ENCODE measurements at regions not wholly inside any gene's neighbourhood (a gene's known extent, or its start where the extent isn't known, plus 50 kb on each side); places are given as distances from the start of the nearest gene placed in this dataset.
"Not testable (repeated sequence)": the region's sequence is repeated elsewhere in the genome, so short reads cannot be mapped to it uniquely, and the experiment has no call there.

- DNase-seq (ENCODE audit: low read depth in 2 of 2) = peak in 1 of 2 experiments; percentile 3
Measured at GRCh38 chr18:52054324-52054723, 285.7 kb upstream of the DCC start.

GRCh38 chr18:52060607-52061304 is 279.2 kb upstream of the DCC start:
- no peak for DNase-seq (ENCODE audit: low read depth in 2 of 2)

DNA sequence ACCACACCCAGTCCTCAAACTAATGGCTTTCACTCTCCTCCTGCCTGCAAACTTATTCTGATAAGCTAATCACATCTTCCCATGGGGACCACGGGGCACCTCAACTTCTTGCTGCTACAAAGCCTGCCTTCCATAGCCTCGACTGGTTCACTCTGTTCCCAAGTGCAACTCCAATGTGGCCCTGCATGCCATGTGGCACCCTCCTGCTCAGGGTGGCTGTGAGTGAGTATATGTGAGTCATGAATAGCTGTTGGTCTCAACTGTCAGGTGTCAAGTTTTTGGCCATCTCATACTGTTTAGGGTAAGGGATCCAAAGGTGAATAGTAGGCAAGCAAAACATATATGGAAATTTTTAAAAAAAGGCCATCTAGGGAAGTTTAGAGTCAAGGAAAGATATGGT is 276.1 kb upstream of the DCC start:
- no peak for DNase-seq (ENCODE audit: low read depth in 2 of 2)

GRCh38 chr18:52069201-52069600 is 270.8 kb upstream of the DCC start:
- no peak for DNase-seq (ENCODE audit: low read depth in 2 of 2)

DNA sequence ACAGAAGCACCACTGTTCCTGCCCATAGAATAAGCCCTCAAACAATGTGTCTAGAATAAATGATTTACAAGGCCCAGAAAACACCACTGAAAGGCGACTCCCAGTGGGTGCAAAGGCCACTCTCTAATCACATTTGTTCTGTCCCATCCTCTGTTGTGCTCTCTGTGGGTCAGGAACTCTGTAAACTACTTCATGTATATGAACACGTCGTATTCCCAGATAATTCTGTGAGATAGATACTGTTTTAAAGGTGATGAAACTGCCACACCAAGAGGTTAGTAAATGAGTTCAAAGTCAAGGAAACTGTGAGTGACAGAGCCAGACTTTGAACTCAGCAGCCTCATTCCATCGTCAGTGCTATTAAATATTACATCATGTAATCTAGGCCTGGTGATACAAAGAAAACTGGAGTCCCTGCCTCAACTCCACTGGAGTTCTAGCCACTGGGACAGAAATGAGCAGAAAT is 269.7 kb upstream of the DCC start:
- no peak for DNase-seq (ENCODE audit: low read depth in 2 of 2)

GRCh38 chr18:52077251-52077983 is 262.6 kb upstream of the DCC start:
- DNase-seq (ENCODE audit: low read depth in 2 of 2) = no peak

DNA sequence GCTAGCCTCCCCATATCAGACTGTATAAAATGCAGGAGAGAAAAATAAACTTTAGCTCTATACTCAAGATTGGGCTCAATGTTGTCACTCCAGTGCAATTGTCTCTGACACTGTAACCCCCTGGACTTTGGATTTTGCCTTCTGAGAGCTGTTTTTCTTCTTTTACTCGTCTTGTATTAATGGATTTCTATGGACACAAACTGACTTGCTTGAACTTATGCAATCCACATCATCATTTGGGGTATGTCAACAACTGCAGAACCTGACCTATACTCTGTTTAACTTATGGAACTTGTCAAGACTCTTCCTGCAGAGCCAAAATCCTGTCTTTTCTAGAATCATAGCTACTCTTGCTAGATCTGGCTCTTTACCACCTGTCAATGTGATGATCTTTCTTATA is 257.8 kb upstream of the DCC start:
- no peak for DNase-seq (ENCODE audit: low read depth in 2 of 2)

DNA sequence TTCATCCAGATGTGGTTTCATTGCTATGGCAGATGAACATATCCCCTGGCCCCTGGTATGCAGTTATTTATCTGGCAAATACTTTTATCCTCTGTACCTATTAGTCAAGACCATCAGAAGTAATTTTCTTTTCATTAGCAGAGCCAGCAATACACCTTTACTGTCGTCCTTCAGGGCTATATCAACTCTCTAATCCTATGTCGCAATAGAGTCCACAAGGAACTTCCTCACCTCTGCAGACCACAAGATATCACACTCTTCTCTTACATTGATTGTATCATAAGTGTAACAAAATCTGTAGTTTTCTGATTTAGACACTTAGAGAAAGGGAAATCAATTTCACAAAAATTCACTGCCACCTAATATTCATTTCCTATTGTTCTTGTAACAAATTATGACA is 252.9 kb upstream of the DCC start:
- no peak for DNase-seq (ENCODE audit: low read depth in 2 of 2)

GRCh38 chr18:52090005-52090404 is 250.0 kb upstream of the DCC start:
- no peak for DNase-seq (ENCODE audit: low read depth in 2 of 2)

DNA sequence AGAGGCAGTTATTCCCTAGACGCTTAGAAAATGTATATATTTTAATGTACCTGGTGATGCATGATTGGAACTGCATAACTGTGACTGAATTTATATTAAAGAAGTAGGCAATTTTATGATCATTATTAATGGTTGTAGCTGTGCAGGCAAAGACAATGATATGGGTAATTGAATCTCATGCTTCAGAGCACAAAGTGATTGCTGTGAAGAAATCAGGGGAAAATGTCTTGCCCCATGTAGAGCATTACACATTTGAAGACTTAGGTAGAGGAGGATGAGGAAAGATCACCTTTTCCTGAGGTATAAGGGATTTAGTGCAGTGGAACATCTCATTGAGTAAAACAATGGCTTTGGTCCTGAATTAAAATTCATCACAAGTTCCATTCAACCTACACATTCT is 246.8 kb upstream of the DCC start:
- no peak for DNase-seq (ENCODE audit: low read depth in 2 of 2)

GRCh38 chr18:52118684-52119083 is 221.3 kb upstream of the DCC start:
- no peak for DNase-seq (ENCODE audit: low read depth in 2 of 2)

DNA sequence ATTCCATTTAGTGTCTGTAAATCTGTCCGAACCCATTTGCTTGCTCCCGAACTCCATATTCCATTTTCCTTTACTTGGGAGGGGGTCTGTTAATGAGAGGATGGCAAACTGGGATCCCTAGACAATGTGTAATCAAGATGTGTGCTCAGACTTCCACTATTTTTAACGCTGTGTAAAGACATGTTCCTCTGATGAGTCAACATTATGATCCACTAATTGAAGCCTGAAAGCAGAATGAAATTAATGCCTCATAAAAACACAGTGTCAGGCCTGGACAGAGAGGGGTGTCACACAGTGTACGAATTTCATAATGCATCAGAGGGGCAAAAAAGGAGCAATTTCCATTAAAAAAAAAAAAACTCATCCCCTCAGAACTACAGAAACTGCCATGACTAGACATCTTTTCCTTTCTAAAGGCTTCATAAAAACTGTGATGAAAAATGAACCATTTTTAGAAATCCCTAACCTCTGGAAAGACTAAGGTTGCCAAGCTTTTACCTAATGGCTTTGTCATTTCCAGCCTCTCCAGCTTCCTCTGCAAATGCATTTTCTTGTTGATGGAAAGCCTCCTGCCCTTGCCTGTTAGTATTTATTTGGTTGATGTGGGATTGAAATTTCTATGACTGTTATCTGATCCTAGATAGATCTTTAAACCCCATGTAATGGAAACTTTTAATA is 209.2 kb upstream of the DCC start:
- peak; percentile 15 to 20 for DNase-seq (ENCODE audit: low read depth in 2 of 2)

DNA sequence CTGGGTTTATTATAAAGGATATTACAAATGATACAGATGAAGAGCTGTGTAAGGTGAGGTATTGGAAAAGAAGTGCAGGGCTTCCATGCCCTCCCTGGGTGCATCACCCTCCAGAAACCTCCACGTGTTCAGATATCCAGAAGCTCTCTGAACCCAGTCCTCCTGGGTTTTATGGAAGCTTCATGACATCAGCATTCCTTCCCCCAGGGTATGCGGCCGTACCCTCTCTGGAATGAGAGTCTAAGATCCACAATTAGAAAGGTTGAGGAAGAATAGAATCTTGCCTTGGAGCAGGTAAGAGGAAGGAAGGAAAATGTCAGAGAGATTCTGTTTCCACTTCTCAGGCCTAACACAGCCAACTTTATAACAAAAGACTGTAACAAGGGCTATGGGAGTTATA is 208.2 kb upstream of the DCC start:
- DNase-seq (ENCODE audit: low read depth in 2 of 2) = no peak

- no peak for DNase-seq (ENCODE audit: low read depth in 2 of 2)
Measured at GRCh38 chr18:52136532-52136931, 203.5 kb upstream of the DCC start.

GRCh38 chr18:52140986-52141385 is 199.0 kb upstream of the DCC start:
- DNase-seq (ENCODE audit: low read depth in 2 of 2) = no peak

DNA sequence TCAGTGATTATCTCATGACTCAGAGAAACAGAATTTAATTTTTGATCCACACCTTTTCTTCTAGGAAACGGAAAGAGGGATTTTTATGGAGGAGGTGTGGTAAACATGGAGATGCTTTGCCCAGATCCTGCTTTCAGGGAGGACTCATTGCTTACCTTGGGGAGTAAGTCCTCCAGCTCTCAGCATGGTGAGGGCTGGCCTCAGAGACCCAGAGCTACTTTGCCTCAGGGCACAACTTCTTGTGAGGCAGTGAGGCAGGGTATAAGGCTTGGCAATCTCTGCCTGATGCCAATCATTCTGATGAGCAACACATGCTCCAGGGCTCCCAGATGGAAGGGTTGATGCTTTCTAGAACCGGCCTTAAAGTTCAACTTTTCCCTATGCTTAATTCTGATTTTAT is 189.9 kb upstream of the DCC start:
- DNase-seq (ENCODE audit: low read depth in 2 of 2) = no peak

DNA sequence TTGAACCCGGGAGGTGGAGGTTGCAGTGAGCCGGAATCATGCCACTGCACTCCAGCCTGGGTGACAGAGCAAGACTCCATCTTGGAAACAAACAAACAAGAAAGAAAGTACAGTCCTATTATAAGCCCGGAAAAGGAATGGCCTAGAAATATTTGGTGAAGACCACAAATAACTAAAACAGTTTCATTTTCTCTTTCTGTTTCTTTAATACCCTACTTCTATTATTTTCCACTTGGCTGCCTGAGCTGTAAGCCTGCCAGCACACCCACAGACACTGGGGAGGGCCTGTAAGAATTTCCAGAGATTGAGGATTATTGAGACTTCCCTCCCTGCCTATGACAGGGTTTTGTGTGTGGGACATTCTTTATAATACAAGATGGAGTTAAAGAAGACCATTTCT is 188.0 kb upstream of the DCC start:
- no peak for DNase-seq (ENCODE audit: low read depth in 2 of 2)

- DNase-seq (ENCODE audit: low read depth in 2 of 2) = no peak
Measured at GRCh38 chr18:52156166-52156565, 183.8 kb upstream of the DCC start.

GRCh38 chr18:52160636-52161035 is 179.4 kb upstream of the DCC start:
- DNase-seq (ENCODE audit: low read depth in 2 of 2) = peak; percentile 5 to 7

DNA sequence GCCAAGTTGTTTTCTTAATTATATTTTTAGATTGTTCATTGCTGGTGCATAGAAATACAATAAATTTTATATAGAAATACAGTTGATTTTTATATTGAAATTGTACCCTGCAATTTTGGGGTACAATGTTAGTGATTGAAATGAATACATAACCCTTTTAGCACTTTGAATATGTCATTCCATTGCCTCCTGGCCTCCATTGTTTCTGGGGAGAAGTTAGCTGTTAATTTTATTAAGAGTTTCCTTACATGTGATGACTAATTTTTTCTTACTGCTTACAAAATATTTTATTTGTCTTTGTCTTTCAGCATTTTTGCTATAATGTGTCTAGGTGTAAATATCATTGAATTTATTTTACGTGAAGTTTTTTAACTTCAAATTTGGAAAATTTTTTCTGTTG is 176.5 kb upstream of the DCC start:
- DNase-seq (ENCODE audit: low read depth in 2 of 2) = no peak

- not testable (repeated sequence) for DNase-seq (ENCODE audit: low read depth in 2 of 2)
Measured at GRCh38 chr18:52168131-52168530, 171.9 kb upstream of the DCC start.

DNA sequence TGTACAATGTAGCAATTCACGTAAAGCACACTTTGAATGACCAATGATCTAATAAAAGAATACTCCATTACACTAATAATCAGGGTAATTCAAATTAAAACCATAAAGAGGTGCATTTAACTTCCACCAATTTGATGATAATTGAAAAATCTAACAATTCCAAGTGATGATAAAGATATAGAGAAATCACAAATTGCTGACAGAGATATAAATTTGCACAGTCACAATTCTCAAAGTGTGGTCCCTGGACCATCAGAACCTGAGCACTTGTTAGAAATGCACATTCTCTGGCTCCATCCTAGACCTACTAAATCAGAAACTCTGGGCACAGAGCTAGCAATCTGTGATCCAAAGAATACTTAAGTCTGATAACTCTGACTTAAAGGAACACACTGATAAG is 165.8 kb upstream of the DCC start:
- no peak for DNase-seq (ENCODE audit: low read depth in 2 of 2)

DNA sequence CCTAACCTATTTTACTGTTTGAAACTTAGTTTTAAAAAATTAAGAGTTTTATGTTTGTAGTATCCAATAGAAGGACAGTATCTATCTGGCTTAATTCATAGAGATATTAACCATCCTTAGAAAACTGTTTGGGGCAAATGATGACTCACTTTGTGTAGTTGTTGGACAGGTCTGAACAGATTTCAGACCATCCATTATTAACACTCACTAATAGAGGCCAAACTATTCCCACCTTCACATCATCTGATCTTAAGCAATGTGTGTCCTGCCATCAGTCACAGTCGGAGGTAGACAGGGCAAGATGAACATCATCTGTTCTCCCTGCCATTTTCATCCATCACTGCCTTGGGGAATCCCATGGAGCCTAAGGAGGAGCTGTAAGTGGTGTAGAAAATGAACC is 164.6 kb upstream of the DCC start:
- DNase-seq (ENCODE audit: low read depth in 2 of 2) = no peak

Data from fibroblast of skin of left quadriceps (primary cell).